ENCODE measurements at regions not wholly inside any gene's neighbourhood (a gene's known extent, or its start where the extent isn't known, plus 50 kb on each side); places are given as distances from the start of the nearest gene placed in this dataset.
"Not testable (repeated sequence)": the region's sequence is repeated elsewhere in the genome, so short reads cannot be mapped to it uniquely, and the experiment has no call there.

- H3K36me3 ChIP-seq (ENCODE audit: insufficient read depth in 1 of 2, low read depth in 1 of 2), result no peaks in the 10 kb centered on the region
- H3K27ac ChIP-seq, result no peak overlapping the region
- peaks cover 0 to 14% (median 2%) of the 10 kb centered on the region in 3 donors for H3K27me3 ChIP-seq (ENCODE audit: insufficient read depth in 3 of 3, low read length in 2 of 3)
- ATAC-seq (no peak), DNase-seq (no peak)
- no peak overlapping the region for H3K4me3 ChIP-seq
- H3K9me3 ChIP-seq, result no peaks in the 10 kb centered on the region
- TF ChIP-seq CTCF (IDR thresholded peaks at IDR 0.05), result no peak
- 72 to 76% (median 75%) methylated on average over 6 of the region's 6 CpGs for WGBS, 3 donors
- intact Hi-C loops (cut with DNase I), result no loop called here
- H3K4me1 ChIP-seq, result no peaks in the 10 kb centered on the region
Observed at GRCh38 chr12:131600160-131600532, 110.7 kb upstream of the SFSWAP start.

- H3K9me3 ChIP-seq, result not testable (repeated sequence)
Observed at GRCh38 chr12:131601499-131601898, 109.4 kb upstream of the SFSWAP start.

GRCh38 chr12:131603106-131603938 is 107.6 kb upstream of the SFSWAP start:
- TF ChIP-seq CTCF (IDR thresholded peaks at IDR 0.05), result no peak
- Histone ChIP-seq H3K9me3 (no peaks in the 10 kb centered on the region), H3K36me3 (ENCODE audit: insufficient read depth in 1 of 2, low read depth in 1 of 2) (no peaks in the 10 kb centered on the region), H3K4me1 (no peaks in the 10 kb centered on the region), H3K27ac (no peak overlapping the region), H3K4me3 (no peak overlapping the region), H3K27me3 (ENCODE audit: insufficient read depth in 3 of 3, low read length in 2 of 3) (peaks cover 0 to 9% (median 2%) of the 10 kb centered on the region in 3 donors)
- intact Hi-C loops (cut with DNase I), result no loop called here
- DNase-seq, result no peak
- WGBS, 3 donors, result 75 to 78% (median 76%) methylated on average over 8 of the region's 8 CpGs
- no peak for ATAC-seq

More at GRCh38 chr12:131601499-131601898, 109.4 kb upstream of the SFSWAP start:
- H3K4me1 ChIP-seq; H3K27ac ChIP-seq; H3K27me3 ChIP-seq (ENCODE audit: insufficient read depth in 3 of 3, low read length in 2 of 3); DNase-seq; ATAC-seq; intact Hi-C loops (cut with DNase I); H3K36me3 ChIP-seq (ENCODE audit: insufficient read depth in 1 of 2, low read depth in 1 of 2); H3K4me3 ChIP-seq: not testable (repeated sequence)
- 70 to 74% (median 72%) methylated on average over 5 of the region's 5 CpGs for WGBS, 3 donors

GRCh38 chr12:131603939-131604795 is 106.7 kb upstream of the SFSWAP start:
- 30 to 38% (median 35%) methylated on average over 21 of the region's 21 CpGs for WGBS, 3 donors
- ATAC-seq (no peak), DNase-seq (no peak)
- Histone ChIP-seq H3K27me3 (ENCODE audit: insufficient read depth in 3 of 3, low read length in 2 of 3) (peaks cover 0 to 14% (median 2%) of the 10 kb centered on the region in 3 donors), H3K36me3 (ENCODE audit: insufficient read depth in 1 of 2, low read depth in 1 of 2) (no peaks in the 10 kb centered on the region), H3K27ac (no peak overlapping the region), H3K9me3 (no peaks in the 10 kb centered on the region), H3K4me3 (no peak overlapping the region), H3K4me1 (no peaks in the 10 kb centered on the region)
- intact Hi-C loops (cut with DNase I), result no loop called here
- no peak for TF ChIP-seq CTCF (IDR thresholded peaks at IDR 0.05)

GRCh38 chr12:131604859-131605258 is 106.0 kb upstream of the SFSWAP start:
- 74 to 78% (median 74%) methylated on average over 6 of the region's 6 CpGs for WGBS, 3 donors
- TF ChIP-seq CTCF (IDR thresholded peaks at IDR 0.05), result no peak
- H3K9me3 ChIP-seq, result no peaks in the 10 kb centered on the region
- ATAC-seq (no peak), DNase-seq (no peak)
- H3K36me3 ChIP-seq (ENCODE audit: insufficient read depth in 1 of 2, low read depth in 1 of 2), result no peaks in the 10 kb centered on the region
- peaks cover 0 to 16% (median 0%) of the 10 kb centered on the region in 3 donors for H3K27me3 ChIP-seq (ENCODE audit: insufficient read depth in 3 of 3, low read length in 2 of 3)
- H3K27ac ChIP-seq, result no peak overlapping the region
- H3K4me3 ChIP-seq, result no peak overlapping the region
- H3K4me1 ChIP-seq, result no peaks in the 10 kb centered on the region
- intact Hi-C loops (cut with DNase I), result loop anchor here (5.0 kb wide), 2 partner anchors 227 to 397 kb away; no protein-coding TSS in a partner anchor

Measured in psoas muscle (tissue), 7 donors.